ENCODE measurements at regions not wholly inside any gene's neighbourhood (a gene's known extent, or its start where the extent isn't known, plus 50 kb on each side); places are given as distances from the start of the nearest gene placed in this dataset.

DNA sequence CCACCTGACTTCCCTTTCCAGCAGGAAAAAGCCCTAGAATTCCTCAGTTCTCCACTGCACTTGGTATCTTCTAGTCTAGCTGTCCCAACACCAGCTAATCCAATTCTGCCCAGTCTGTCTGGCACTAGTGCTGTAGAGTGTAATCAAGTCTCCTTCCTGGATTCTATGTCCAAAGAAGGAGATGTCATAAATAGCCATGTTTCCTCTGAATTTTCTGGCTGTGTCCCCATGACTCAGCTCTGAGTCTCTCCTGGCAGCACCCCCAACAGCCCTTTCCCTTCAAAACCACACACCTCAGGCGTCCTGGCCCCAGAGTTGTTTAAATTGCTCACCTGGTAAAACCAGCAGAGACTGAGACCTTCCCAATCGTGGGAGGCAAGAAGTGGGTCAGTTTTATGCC lies 197.2 kb downstream of the GRXCR1 start:
- WGBS (ENCODE audit: extremely low coverage, insufficient coverage, insufficient read length) = no CpG with 5 or more reads among the region's 2 CpGs
- no peak overlapping the region for H4K8ac ChIP-seq (ENCODE audit: low read depth, low read length)
- H3K18ac ChIP-seq (ENCODE audit: low read length) = no peak overlapping the region

DNA sequence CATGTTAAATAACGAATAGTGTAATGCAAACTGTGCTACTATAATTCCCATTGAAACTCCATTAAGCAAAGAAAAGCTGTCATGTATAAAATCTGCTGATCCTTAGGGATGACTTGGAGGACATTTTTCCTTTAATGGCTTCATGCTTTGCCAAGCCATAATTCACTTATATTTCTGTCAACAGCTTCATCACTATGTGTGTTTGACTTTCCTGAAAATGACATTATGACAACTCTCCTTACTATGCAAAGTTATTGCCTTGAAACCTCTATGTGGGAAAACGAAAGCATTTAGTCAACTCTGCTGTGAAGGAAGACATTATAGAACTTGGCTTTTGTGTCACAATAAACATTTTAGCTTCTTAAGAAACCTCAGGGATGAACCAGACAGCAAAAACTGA lies 210.5 kb downstream of the GRXCR1 start:
- H3K4ac ChIP-seq (ENCODE audit: low read depth, low read length) = no peak overlapping the region
- no peak overlapping the region for H3K14ac ChIP-seq (ENCODE audit: low read length)
- H3K23ac ChIP-seq (ENCODE audit: low read length) = no peak overlapping the region
- no peaks in the 10 kb centered on the region for H3K4me1 ChIP-seq (ENCODE audit: control insufficient read depth in 1 of 2, insufficient read depth in 2 of 2, low read length in 2 of 2)
- H3K4me2 ChIP-seq (ENCODE audit: low read length) = no peak overlapping the region
- no peak overlapping the region for H3K9ac ChIP-seq (ENCODE audit: low read length)
- H3K9me3 ChIP-seq (ENCODE audit: insufficient read depth, low read depth, low read length) = no peaks in the 10 kb centered on the region
- no peak overlapping the region for H2AK5ac ChIP-seq (ENCODE audit: low read length)
- no peaks in the 10 kb centered on the region for H3K79me2 ChIP-seq (ENCODE audit: control insufficient read depth, insufficient read depth, low read length, poor library complexity)
- H3K27me3 ChIP-seq (ENCODE audit: insufficient read depth, low read length) = no peaks in the 10 kb centered on the region
- no peak overlapping the region for H2BK12ac ChIP-seq (ENCODE audit: low read length)
- H3K4me3 ChIP-seq (ENCODE audit: low read depth, low read length) = no peak overlapping the region
- no peak overlapping the region for H4K8ac ChIP-seq (ENCODE audit: low read depth, low read length)
- no peak overlapping the region for H3K18ac ChIP-seq (ENCODE audit: low read length)
- no peak overlapping the region for H2BK5ac ChIP-seq (ENCODE audit: low read depth, low read length, poor library complexity)
- H3K36me3 ChIP-seq (ENCODE audit: control insufficient read depth in 1 of 2, insufficient read depth in 2 of 2, low read length in 2 of 2) = no peaks in the 10 kb centered on the region
- H4K12ac ChIP-seq (ENCODE audit: low read depth, low read length) = no peak overlapping the region
- no peak overlapping the region for H2BK120ac ChIP-seq (ENCODE audit: insufficient read depth, low read length, poor library complexity)
- no peak overlapping the region for H4K91ac ChIP-seq (ENCODE audit: low read depth, low read length)
- no peaks in the 10 kb centered on the region for H3K79me1 ChIP-seq (ENCODE audit: low read length)
- WGBS (ENCODE audit: extremely low coverage, insufficient coverage, insufficient read length) = no CpG with 5 or more reads among the region's 2 CpGs
- no peak for DNase-seq
- H3K27ac ChIP-seq (ENCODE audit: low read depth, low read length) = no peak overlapping the region
- H2AFZ ChIP-seq (ENCODE audit: insufficient read depth, low read length, poor library complexity) = no peak overlapping the region

More for the DNA sequence above, 197.2 kb downstream of the GRXCR1 start:
- Histone ChIP-seq H3K4ac (ENCODE audit: low read depth, low read length) (no peak overlapping the region), H4K91ac (ENCODE audit: low read depth, low read length) (no peak overlapping the region), H2AK5ac (ENCODE audit: low read length) (no peak overlapping the region), H2BK5ac (ENCODE audit: low read depth, low read length, poor library complexity) (no peak overlapping the region), H3K9me3 (ENCODE audit: insufficient read depth, low read depth, low read length) (peaks cover 4% of the 10 kb centered on the region), H2BK12ac (ENCODE audit: low read length) (no peak overlapping the region), H3K14ac (ENCODE audit: low read length) (no peak overlapping the region), H3K4me1 (ENCODE audit: control insufficient read depth in 1 of 2, insufficient read depth in 2 of 2, low read length in 2 of 2) (no peaks in the 10 kb centered on the region), H2AFZ (ENCODE audit: insufficient read depth, low read length, poor library complexity) (no peak overlapping the region), H4K12ac (ENCODE audit: low read depth, low read length) (no peak overlapping the region), H3K23ac (ENCODE audit: low read length) (no peak overlapping the region), H3K9ac (ENCODE audit: low read length) (no peak overlapping the region), H3K4me2 (ENCODE audit: low read length) (no peak overlapping the region), H3K79me1 (ENCODE audit: low read length) (no peaks in the 10 kb centered on the region), H3K79me2 (ENCODE audit: control insufficient read depth, insufficient read depth, low read length, poor library complexity) (no peaks in the 10 kb centered on the region), H2BK120ac (ENCODE audit: insufficient read depth, low read length, poor library complexity) (no peak overlapping the region), H3K27ac (ENCODE audit: low read depth, low read length) (no peak overlapping the region), H3K4me3 (ENCODE audit: low read depth, low read length) (no peak overlapping the region), H3K27me3 (ENCODE audit: insufficient read depth, low read length) (no peaks in the 10 kb centered on the region), H3K36me3 (ENCODE audit: control insufficient read depth in 1 of 2, insufficient read depth in 2 of 2, low read length in 2 of 2) (no peaks in the 10 kb centered on the region)
- DNase-seq = no peak

DNA sequence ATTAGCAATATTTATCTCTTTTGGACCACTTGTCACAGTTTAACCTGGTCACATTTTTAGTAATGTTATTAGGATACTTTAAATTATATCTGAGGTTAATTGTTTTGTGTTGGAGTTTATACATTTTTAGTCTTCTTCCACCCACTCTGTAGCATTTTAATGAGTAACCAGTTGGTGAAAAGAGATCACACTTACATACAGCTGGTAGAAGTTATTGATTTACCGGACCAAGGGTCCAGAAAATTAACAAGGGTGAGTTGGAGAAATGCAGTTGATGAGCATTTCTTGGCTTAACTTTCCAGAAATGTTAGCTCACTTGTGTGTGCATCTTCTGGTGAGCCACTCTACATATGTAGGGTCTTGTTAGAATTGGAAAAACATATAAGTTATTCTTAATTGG lies 219.6 kb downstream of the GRXCR1 start:
- no peak overlapping the region for H4K91ac ChIP-seq (ENCODE audit: low read depth, low read length)
- no peaks in the 10 kb centered on the region for H3K79me1 ChIP-seq (ENCODE audit: low read length)
- no peak overlapping the region for H2BK5ac ChIP-seq (ENCODE audit: low read depth, low read length, poor library complexity)
- DNase-seq = no peak
- H2BK12ac ChIP-seq (ENCODE audit: low read length) = no peak overlapping the region
- no peaks in the 10 kb centered on the region for H3K9me3 ChIP-seq (ENCODE audit: insufficient read depth, low read depth, low read length)
- no peaks in the 10 kb centered on the region for H3K4me1 ChIP-seq (ENCODE audit: control insufficient read depth in 1 of 2, insufficient read depth in 2 of 2, low read length in 2 of 2)
- H3K4ac ChIP-seq (ENCODE audit: low read depth, low read length) = no peak overlapping the region
- no peaks in the 10 kb centered on the region for H3K36me3 ChIP-seq (ENCODE audit: control insufficient read depth in 1 of 2, insufficient read depth in 2 of 2, low read length in 2 of 2)
- no peak overlapping the region for H4K8ac ChIP-seq (ENCODE audit: low read depth, low read length)
- no peak overlapping the region for H3K4me3 ChIP-seq (ENCODE audit: low read depth, low read length)
- no peak overlapping the region for H2BK120ac ChIP-seq (ENCODE audit: insufficient read depth, low read length, poor library complexity)
- H3K27ac ChIP-seq (ENCODE audit: low read depth, low read length) = no peak overlapping the region
- no peak overlapping the region for H3K23ac ChIP-seq (ENCODE audit: low read length)
- H3K14ac ChIP-seq (ENCODE audit: low read length) = no peak overlapping the region
- no peak overlapping the region for H3K18ac ChIP-seq (ENCODE audit: low read length)
- H3K79me2 ChIP-seq (ENCODE audit: control insufficient read depth, insufficient read depth, low read length, poor library complexity) = no peaks in the 10 kb centered on the region
- H3K9ac ChIP-seq (ENCODE audit: low read length) = no peak overlapping the region
- H4K12ac ChIP-seq (ENCODE audit: low read depth, low read length) = no peak overlapping the region
- H2AK5ac ChIP-seq (ENCODE audit: low read length) = no peak overlapping the region
- no peak overlapping the region for H2AFZ ChIP-seq (ENCODE audit: insufficient read depth, low read length, poor library complexity)
- no peaks in the 10 kb centered on the region for H3K27me3 ChIP-seq (ENCODE audit: insufficient read depth, low read length)
- WGBS (ENCODE audit: extremely low coverage, insufficient coverage, insufficient read length) = no CpG with 5 or more reads among the region's 1 CpG
- H3K4me2 ChIP-seq (ENCODE audit: low read length) = no peak overlapping the region

DNA sequence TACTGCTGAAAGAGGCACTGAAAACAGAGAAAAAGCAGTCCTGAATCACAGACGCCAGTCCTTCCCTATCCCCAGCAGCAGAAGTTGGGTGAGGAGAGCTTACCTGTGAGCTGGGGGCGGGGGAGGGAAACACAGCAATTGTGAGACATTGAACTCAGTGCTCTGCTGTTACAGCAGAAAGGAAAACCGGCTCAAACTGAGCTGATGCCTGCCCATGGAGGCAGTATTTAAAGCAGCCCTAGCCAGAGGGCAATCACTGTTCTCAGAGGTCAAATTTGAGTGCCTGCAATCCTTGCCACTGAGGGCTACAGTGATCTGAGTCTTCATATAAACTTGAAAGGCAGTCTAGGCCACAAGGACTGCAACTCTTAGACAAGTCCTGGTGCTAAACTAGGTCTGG lies 220.7 kb downstream of the GRXCR1 start:
- Histone ChIP-seq H2AK5ac (ENCODE audit: low read length) (no peak overlapping the region), H3K36me3 (ENCODE audit: control insufficient read depth in 1 of 2, insufficient read depth in 2 of 2, low read length in 2 of 2) (no peaks in the 10 kb centered on the region)
- WGBS (ENCODE audit: extremely low coverage, insufficient coverage, insufficient read length) = no CpG with 5 or more reads among the region's 3 CpGs

More for the DNA sequence above, 220.7 kb downstream of the GRXCR1 start:
- no peak overlapping the region for H3K4me3 ChIP-seq (ENCODE audit: low read depth, low read length)
- no peak overlapping the region for H2BK12ac ChIP-seq (ENCODE audit: low read length)
- no peak for DNase-seq
- no peak overlapping the region for H2BK5ac ChIP-seq (ENCODE audit: low read depth, low read length, poor library complexity)
- H3K14ac ChIP-seq (ENCODE audit: low read length) = no peak overlapping the region
- H3K4ac ChIP-seq (ENCODE audit: low read depth, low read length) = no peak overlapping the region
- no peak overlapping the region for H3K27ac ChIP-seq (ENCODE audit: low read depth, low read length)
- H3K9ac ChIP-seq (ENCODE audit: low read length) = no peak overlapping the region
- H2BK120ac ChIP-seq (ENCODE audit: insufficient read depth, low read length, poor library complexity) = no peak overlapping the region
- no peak overlapping the region for H3K18ac ChIP-seq (ENCODE audit: low read length)
- no peak overlapping the region for H4K12ac ChIP-seq (ENCODE audit: low read depth, low read length)
- H3K4me1 ChIP-seq (ENCODE audit: control insufficient read depth in 1 of 2, insufficient read depth in 2 of 2, low read length in 2 of 2) = no peaks in the 10 kb centered on the region
- H4K8ac ChIP-seq (ENCODE audit: low read depth, low read length) = no peak overlapping the region
- H3K4me2 ChIP-seq (ENCODE audit: low read length) = no peak overlapping the region
- H4K91ac ChIP-seq (ENCODE audit: low read depth, low read length) = no peak overlapping the region
- no peak overlapping the region for H2AFZ ChIP-seq (ENCODE audit: insufficient read depth, low read length, poor library complexity)
- no peaks in the 10 kb centered on the region for H3K79me1 ChIP-seq (ENCODE audit: low read length)
- no peaks in the 10 kb centered on the region for H3K9me3 ChIP-seq (ENCODE audit: insufficient read depth, low read depth, low read length)
- no peaks in the 10 kb centered on the region for H3K27me3 ChIP-seq (ENCODE audit: insufficient read depth, low read length)
- H3K79me2 ChIP-seq (ENCODE audit: control insufficient read depth, insufficient read depth, low read length, poor library complexity) = no peaks in the 10 kb centered on the region
- no peak overlapping the region for H3K23ac ChIP-seq (ENCODE audit: low read length)

Measured in trophoblast cell (in vitro differentiated cells and primary cell).